ENCODE measurements at regions not wholly inside any gene's neighbourhood (a gene's known extent, or its start where the extent isn't known, plus 50 kb on each side); places are given as distances from the start of the nearest gene placed in this dataset.

DNA sequence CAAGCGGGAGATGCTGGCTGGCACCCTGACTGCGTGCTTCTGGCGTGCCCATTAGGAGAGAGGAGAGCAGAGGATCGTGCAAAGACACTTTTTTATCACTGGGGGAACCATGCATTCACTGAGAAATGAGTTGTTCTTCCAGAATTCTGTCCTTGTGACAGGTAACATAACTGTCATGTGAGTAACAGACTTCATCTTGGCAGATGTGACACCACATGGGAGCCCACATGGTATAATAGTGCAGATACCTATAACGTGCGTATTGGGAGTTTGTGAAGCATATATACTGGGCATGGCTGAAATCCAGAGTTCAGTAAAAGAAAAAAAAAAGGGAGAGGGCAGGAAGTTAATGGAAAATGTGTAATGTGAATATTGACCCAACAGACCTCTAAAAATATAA is 159.6 kb upstream of the BACE2 start:
- TF ChIP-seq, protein P1, sequence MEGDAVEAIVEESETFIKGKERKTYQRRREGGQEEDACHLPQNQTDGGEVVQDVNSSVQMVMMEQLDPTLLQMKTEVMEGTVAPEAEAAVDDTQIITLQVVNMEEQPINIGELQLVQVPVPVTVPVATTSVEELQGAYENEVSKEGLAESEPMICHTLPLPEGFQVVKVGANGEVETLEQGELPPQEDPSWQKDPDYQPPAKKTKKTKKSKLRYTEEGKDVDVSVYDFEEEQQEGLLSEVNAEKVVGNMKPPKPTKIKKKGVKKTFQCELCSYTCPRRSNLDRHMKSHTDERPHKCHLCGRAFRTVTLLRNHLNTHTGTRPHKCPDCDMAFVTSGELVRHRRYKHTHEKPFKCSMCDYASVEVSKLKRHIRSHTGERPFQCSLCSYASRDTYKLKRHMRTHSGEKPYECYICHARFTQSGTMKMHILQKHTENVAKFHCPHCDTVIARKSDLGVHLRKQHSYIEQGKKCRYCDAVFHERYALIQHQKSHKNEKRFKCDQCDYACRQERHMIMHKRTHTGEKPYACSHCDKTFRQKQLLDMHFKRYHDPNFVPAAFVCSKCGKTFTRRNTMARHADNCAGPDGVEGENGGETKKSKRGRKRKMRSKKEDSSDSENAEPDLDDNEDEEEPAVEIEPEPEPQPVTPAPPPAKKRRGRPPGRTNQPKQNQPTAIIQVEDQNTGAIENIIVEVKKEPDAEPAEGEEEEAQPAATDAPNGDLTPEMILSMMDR (IDR thresholded peaks at IDR 0.05): no peak

GRCh38 chr21:41008974-41009373 is 159.0 kb upstream of the BACE2 start:
- Histone ChIP-seq H3K27ac (no peak overlapping the region), H3K4me3 (no peak overlapping the region)
- TF ChIP-seq, protein P1 (IDR thresholded peaks at IDR 0.05): no peak
- no peak for DNase-seq (ENCODE audit: low spot score)

More for the DNA sequence above, 159.6 kb upstream of the BACE2 start:
- no peak for DNase-seq (ENCODE audit: low spot score)
- Histone ChIP-seq H3K27ac (no peak overlapping the region), H3K4me3 (no peak overlapping the region)

- DNase-seq (ENCODE audit: low spot score): no peak
- Histone ChIP-seq H3K27ac (no peak overlapping the region), H3K4me3 (no peak overlapping the region)
- TF ChIP-seq, protein P1 (IDR thresholded peaks at IDR 0.05): no peak
These were observed 158.4 kb upstream of the BACE2 start for GRCh38 chr21:41009398-41010100.

DNA sequence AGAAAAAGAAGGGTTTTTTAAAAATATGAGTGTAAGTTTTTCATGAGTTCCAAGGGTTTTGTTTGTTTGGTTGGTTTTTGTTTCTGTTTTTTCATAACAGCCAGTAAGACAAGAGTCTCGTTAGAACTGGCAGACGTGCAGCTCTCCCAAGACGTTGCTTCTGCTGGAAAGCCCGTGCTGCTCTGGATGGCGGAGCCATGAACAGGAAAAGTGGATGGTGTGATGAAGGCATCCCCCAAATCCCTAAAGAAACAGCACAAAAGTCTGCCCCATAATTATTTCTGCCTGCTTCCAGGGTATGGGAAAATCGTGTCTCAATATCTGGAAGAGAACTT is 157.9 kb upstream of the BACE2 start:
- no peak for DNase-seq (ENCODE audit: low spot score)
- Histone ChIP-seq H3K4me3 (no peak overlapping the region), H3K27ac (no peak overlapping the region)
- TF ChIP-seq, protein P1 (IDR thresholded peaks at IDR 0.05): no peak

GRCh38 chr21:41011098-41011731 is 156.7 kb upstream of the BACE2 start:
- TF ChIP-seq, protein P1 (IDR thresholded peaks at IDR 0.05): no peak
- no peak overlapping the region for H3K27ac ChIP-seq
- DNase-seq (ENCODE audit: low spot score): no peak

GRCh38 chr21:41011951-41012366 is 156.0 kb upstream of the BACE2 start:
- Histone ChIP-seq H3K4me3 (no peak overlapping the region), H3K27ac (no peak overlapping the region)
- TF ChIP-seq, protein P1 (IDR thresholded peaks at IDR 0.05): no peak
- no peak for DNase-seq (ENCODE audit: low spot score)

More at GRCh38 chr21:41011098-41011731, 156.7 kb upstream of the BACE2 start:
- no peak overlapping the region for H3K4me3 ChIP-seq

GRCh38 chr21:41012425-41012824 is 155.5 kb upstream of the BACE2 start:
- Histone ChIP-seq H3K27ac (no peak overlapping the region), H3K4me3 (no peak overlapping the region)
- TF ChIP-seq, protein P1 (IDR thresholded peaks at IDR 0.05): no peak
- DNase-seq (ENCODE audit: low spot score): no peak
